RPMI8226 (cell line): ENCODE measurements at regions not wholly inside any gene's neighbourhood (a gene's known extent, or its start where the extent isn't known, plus 50 kb on each side); places are given as distances from the start of the nearest gene placed in this dataset.
"Not testable (repeated sequence)": the region's sequence is repeated elsewhere in the genome, so short reads cannot be mapped to it uniquely, and the experiment has no call there.

Experiments
- DNase-seq: peaks from one replicate; pipeline ENCODE4 v3.0.0-alpha.2; 2015

DNA sequence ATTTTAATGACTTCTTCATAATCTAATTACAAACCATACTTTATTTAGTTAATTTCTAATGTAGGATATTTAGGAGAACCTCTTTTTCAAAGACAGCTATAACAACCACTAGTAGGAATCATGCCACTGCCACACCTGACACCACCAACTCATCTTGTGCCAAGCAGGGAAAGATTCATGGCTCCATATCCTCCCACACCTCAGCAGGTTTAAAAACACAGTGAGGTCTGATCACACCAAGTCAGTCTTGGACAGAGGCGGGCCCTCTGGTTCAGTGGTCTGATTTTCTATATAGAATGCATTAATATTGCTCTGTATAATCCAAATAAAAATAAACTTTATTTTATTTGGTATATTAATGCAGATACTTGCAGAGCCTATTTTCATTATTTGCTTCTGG is 227.7 kb upstream of the TTC29 start:
- DNase-seq, result no peak

DNA sequence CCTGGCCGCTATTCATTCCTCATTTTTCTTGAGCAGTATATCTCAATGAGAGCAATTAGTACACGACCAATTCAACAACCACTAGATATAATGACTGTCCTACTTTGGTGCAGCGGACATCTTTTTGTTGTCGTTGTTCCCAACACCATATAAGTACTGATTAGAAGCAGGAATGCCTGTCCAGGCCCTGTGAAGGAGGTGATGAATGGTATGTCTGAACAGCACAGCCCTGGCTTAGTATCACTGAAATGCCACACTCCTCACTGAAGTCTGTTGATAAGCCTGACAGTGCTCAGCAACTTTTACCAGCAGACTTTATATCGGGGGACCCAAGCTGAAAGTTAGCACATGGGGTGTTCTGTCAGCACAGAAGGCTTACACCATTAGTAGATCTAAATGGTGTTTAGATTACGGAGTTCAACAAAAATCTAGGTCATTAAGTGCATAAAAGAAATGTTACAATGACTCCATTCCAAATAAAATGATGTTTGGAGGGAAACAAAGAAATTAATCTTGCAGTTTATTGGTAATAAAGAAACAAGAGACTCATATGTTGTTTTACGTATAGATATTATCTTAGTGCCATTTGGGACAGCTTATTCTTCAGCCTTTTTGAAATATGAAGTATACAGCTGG is 228.3 kb upstream of the TTC29 start:
- DNase-seq, result no peak

DNA sequence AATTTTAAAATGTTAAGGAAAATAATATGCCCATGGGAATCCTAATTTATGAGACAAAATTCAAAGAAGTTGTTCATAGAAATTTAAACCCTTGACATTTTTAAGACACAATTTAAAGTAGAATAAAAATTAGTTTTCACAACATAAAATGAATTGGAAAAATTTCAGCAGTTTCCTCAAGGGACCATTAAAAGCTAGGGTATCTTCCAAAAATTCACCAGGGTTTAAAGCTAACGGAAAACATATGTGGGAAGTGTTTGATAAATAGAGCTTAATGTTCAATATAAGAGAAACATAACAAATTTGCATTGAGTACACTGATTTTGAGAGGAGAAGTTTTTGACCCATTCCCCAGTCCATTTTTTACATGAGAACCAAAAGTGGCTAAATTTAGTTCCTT is 228.9 kb upstream of the TTC29 start:
- no peak for DNase-seq

DNA sequence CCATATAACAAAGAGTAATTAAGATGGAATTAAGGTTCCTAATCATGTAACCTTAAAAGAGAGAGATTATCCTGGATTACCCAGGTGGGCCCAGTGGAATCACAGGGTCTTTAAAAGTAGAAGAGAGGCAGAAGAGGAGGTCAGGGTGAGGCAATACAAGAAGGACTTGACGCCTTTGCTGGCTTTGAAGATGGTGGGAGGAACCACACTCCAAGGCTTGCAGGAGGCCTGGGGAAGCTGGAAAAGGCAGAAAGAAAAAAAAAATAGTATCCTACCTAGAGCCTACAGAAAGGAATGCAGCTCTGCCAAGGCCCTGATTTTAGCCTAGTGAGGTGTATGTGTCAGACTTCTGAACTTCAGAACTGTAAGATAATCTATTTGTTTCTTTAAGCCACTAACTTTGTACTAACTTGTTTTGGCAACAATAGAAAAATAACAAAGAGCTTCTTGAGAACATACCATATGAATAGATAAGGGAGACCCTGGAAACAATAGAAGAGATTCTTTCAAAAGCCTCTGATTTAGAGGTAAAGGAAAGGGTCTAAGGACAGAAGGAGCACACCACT is 229.9 kb upstream of the TTC29 start:
- DNase-seq, result no peak

DNA sequence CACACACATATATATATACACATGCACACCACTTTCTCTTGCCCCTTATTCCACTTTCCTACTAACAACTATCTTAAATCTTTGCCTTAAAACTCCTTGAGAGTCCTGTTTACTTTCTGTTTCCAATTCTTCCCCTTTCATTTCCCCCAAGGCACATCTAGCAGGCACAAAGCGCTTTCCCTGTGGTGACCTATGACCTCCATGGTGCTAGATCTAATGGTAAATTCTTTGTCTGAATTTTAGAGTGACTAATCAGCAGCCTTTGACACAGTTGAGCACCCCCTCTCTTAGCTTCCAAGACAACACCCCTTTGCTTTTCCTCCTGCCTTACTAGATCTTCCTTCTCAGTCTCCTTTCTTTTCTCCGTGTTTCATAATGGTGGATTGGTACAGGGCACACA is 236.4 kb upstream of the TTC29 start:
- DNase-seq, result no peak

DNA sequence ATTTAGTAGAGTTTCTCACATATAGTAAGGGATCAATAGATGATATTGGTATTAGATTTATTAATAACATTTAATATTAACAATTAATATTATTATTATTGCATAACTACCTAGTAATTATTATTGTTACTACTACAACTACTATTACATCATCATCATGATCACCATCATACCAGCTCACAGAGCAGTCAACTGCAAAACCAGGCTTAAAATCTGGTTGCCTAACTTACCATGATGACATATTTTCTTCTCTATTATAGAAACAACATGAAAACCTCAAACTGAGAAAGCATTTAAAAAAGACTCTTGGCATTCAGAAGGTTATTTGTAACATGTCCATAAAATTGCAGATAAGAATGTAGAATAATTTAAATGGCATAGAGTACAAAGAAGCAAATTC is 247.0 kb upstream of the TTC29 start:
- DNase-seq, result no peak

DNA sequence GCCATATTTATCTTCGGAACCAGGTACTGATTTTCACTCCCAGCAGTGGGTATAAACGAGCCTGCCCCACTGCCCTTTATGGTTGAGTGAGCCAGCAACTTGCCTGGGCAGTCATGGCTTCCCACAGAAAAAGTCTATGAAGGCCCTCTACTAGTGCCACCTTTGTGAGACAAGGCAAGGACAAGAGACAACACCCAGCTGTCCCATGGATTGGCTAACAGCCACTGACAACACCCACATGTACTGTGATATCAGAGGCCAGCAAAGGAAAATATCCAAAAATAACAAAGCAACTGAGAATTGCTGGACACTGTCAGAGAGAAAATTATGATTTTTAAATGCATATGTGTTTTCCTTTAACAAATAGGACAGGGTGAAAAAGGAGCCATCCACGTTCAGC is 248.4 kb upstream of the TTC29 start:
- no peak for DNase-seq

DNA sequence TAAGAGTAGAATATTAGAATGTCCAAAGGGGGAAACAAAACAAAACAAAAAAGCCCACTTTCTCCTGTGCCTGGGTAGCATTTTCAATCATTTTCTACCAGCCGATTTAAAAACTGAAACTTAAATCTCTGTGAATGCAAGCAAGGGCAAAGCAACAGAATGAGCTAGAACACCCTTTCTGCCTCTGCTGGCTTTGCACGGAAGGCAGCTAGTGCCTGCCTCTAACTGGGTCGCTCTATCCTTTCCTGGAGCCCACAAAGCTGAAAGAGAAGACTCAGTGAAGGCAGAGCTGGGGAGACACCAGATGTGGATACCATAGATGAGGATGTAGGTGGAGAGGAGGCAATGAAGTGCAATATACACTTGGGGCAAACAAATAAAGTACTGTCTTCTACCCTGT is 248.9 kb upstream of the TTC29 start:
- DNase-seq, result no peak

DNA sequence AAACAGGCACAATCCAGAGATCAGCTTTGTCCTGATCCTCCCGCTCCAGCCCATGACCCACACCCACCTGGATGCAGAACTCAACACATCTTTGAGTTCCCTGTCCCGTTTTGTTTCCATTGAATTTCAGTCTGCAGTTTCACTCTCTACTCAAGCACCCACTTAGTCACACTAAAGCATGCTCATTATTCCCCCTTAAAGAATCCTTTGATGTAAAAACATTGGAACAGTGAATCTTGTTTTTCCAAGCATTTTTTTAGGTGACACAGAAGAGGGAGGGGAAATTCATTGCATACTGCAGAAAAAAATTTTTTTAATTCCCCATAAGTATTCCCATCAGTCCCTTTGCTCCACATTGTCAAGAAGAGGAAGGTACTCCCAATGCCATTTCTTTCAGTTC is 249.7 kb upstream of the TTC29 start:
- no peak for DNase-seq

DNA sequence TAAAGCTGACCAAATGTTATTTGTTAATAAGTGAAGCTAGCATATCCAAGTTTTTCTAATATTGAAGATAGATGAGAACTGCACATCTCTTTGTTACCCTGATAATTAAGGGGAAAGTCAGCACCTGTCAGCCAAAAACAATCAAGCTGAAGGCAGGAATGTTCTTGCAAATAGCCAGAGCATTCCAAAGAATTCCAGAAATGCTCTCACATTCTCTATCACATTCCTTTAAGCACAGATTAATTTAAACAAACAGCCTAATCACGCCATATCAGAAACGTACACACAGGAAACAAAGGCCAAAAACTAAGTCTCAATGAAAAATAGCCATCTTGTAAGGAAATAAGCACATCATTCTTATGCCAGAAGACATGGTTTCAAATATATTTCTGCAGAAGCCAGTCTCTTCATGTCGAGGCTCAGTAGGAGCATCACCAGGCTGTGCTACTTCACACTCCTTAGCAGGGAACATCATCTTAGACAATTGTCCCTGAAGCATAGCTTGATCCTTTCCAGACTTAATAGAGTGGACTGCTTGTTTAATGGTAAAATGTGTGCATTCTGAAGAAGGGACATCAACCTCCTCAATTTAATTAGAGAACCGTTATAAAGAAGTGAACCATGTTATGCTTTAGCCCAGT is 252.9 kb upstream of the TTC29 start:
- DNase-seq, result no peak

DNA sequence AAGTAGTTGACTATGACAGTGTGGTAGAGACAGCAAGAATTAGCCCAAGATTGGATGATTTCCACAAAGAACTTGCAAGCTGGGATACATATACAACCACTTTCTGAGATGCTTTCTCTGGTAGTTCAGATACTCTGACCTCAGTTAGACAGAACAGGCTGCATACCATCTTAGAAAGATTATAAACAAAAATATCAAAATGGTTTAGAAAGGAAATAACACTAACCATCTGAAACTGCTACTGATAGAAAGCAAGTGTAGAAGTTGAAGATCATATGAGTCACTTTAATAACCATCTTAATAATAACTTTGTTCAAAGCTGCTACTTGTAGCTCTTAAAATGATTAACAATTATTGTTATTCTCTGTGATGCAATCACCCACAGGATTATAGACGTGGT is 255.4 kb upstream of the TTC29 start:
- no peak for DNase-seq

DNA sequence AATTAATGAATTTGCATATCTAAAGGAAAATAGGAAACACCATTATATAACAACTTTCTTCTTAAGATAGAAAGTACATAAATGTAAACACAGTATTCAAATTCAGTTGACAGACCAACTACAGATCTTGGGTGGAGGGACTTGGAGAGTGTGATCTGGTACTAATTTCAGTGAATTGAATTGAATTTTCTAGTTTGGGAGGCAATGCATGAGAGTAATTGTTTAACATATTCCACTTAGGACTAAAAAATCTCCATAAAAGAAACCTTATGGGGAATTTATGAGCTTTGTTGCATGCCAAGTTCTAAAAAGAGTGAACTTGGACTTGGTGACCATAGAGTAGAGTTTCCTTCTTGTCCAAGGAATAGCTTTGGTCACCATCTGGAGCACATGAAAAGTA is 261.1 kb upstream of the TTC29 start:
- no peak for DNase-seq

DNA sequence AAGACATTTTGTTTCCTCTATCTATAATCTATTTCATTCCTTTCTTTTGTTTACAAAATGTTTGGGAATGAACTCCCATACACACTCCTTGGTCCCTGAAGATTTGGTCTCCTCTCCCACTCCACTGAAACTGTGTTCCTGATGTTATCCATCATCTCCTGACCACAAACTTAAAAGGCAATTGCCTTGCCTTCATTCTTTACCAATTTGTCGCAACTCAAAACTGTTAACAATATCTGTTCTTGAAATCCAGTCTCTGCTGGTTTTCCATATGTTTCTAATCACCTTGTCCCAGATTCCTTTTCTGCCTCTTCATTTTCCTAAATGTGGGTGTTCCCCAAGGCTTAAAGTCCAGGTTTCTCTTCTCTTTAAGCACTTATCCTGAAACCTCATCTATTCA is 262.2 kb upstream of the TTC29 start:
- no peak for DNase-seq

DNA sequence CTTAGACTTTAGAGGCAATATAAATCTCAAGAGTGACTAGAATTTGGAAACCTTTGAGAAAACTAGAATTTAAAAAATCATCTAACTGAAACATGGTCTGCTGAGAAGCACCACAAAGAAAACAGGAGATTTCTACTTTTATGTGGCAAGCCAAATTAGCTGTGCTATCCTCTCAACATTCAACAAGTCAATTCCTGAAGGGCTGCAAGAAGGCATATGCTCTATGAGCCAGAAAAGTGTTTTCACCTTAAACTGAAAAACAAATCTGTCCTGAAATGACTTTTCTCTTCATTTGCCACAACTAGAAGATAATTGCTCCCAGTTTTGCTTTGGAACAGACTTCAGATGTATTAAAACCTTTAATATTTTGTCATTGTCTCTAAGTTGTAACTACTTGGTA is 263.2 kb upstream of the EDNRA start:
- no peak for DNase-seq

DNA sequence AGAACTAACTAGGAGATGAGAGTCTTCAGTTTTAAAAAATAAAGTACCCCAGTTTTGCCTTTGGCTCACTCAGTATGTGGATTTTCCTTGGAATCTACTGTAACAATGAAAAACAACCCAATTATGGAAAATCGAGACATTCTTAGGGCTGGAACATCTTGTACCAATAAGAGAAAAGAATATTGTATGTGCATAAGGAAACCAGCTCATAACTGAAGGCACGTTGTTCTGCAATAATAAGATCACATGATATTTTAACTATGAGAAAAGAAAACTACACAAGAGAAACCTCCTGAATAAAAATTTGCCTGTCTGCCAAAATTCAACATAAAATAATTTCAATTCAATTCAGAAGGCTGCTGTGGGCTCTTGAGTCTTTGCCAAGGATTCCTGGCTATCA is 261.8 kb upstream of the EDNRA start:
- DNase-seq, result no peak

DNA sequence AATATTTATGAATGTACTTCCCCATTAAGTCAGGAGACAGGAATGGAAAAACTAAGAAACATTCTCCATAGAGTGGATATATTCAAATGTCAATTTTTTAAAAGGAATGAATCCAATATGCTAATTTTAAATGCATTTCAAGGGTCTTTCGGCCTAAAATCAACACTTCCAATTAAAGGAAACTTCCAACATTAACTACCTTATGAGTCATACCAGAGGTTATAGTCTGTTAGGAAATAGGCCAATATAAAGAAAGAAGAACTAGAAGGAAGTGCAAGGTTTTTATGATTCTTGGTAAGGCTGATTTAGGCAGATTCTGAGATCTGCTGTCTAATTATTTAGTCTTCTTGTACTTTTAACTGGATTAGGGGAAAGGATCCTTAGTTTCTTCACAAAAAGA is 260.1 kb upstream of the EDNRA start:
- no peak for DNase-seq

DNA sequence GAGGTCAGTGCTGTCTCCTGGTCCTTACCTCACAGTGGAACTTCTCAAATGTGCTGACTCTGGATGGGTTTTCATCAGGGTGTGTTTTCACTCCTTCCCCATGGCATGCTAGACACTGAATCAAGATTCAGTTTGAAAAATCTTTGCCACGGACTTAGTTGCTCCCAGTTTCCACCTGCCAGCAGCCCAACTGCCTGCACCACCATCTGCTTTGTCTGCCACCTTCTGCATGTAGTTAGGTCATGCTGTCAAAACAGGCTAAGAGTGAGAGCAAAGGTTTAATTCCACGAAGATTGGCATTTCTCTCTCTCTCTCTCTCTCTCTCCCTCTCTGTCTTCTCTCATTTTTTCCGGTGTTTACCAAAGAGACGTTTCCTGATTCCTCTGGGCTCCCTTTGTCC is 258.0 kb upstream of the EDNRA start:
- DNase-seq, result no peak

DNA sequence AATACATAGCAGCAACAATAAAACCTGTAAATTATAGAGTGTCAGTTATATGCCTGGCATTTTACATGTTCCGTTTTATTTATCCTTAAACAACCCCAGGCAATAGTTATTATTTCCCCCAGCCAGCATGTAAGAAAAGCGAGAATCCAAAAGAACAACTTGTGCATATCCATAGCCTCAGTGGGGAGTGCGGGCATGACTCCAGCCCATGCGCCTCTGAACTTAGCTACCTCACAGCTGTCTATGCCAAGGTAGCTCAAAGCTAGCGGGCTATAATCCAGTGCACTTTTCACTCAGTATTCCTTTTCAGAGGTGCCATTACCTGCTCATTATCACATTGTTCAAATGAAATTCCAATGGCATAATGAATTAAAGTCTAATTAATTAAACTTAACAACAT is 257.3 kb upstream of the EDNRA start:
- DNase-seq, result no peak

DNA sequence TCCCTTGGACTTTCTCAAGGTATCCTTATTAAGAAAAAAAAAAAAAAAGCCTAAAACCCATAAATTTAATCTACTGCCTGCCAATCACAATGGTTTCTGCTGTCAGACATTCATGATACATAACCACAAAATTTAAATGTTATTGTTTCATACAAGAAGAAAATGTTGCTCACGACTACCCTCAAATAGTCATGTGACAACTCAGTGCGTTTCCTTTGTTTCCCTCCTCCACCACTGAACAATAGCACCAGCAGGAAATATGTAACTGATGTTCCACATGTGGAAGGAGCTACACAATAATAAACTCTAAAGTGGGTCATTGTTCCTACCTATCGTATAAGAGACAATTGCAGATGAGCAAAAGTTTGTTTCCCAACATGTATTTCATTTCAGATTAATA is 244.1 kb upstream of the EDNRA start:
- no peak for DNase-seq

DNA sequence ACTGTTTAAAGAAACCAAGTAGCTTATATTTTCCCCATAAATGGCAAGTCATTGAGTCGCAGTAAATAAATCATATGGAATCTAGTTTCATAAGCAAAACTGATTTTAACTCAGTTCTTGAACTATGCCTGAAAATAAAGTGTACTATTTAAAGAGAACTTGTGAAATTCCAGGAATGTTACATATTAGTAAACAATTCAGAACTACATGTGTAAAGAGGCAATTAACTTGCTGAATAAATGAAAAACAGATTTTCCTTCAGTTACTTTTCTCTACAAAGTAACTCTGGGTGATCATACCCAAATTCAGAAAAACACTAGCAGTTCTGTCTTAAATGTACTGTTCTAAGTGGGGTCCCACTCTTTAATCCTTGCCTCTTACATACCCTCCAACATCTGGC is 236.1 kb upstream of the EDNRA start:
- DNase-seq, result no peak

DNA sequence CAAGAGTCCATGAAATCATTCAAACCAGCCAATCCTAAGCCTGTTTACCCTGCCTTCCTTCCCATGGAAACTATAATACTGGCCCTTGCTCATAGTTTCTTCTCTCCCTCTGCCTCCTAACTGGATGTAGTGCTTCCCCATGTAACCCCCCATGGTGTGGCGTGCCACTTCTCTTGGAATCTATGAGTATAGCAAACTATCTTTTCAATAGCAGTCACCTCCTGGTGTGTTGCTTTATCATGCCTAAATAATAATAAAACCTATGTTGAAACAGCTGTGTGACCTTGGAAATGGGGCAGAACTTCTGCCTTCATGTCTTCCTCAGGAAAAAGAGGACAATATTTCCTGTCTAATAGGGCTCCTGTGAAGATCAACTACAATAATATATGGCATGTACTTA is 234.8 kb upstream of the EDNRA start:
- no peak for DNase-seq

DNA sequence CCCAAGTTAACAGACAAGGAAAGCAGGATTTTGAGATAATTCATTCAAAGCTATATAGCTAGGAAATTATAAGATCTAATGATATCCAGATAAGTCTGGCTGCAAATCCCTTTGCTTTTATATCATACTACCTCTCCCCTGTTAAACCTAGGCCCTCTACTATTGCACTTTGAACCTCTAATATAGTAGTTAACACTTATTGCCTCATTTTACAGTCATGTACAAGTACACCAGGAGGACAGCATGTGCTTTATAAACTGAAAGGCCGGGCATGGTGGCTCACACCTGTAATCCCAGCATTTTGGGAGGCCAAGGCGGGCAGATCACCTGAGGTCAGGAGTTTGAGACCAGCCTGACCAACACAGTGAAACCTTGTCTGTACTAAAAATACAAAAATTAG is 234.4 kb upstream of the EDNRA start:
- not testable (repeated sequence) for DNase-seq

DNA sequence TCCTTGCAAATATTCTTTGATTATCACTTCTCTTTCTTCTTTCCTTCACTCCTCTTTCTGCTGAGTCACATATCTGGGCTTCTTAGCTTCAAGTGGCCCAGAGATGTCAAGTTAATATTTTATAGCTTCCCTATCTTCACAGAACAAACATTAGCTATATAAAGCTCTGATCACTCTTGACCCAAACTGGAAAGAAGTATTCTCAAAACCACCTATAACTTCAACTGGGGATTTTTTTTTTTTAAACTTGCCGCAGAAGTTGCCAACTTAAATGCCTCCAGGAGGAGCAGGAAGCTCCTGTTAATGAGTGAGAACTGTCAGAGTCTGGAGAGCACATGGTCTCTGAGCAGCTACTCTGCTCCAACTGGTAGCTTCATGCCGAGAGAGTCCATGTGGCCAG is 233.3 kb upstream of the EDNRA start:
- DNase-seq, result no peak

DNA sequence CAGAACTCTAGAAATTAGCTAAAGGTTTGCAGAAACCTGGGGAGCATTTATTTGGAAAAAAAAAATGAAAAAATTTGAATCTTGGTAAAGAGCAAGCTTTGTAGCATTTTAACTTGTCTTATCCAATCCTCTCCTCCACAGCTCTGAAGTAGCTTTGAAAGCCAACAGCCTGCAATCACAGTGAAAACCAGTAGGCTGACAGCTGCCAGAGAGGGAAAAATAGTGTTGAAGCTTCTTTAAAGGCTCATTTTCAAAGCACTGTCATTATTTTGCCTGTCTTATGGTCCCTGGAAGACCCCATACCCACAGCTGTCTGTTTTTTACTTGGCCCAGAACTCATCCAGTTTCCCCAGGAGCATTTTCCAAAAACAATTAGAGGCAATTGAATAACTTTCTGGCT is 230.8 kb upstream of the EDNRA start:
- no peak for DNase-seq

DNA sequence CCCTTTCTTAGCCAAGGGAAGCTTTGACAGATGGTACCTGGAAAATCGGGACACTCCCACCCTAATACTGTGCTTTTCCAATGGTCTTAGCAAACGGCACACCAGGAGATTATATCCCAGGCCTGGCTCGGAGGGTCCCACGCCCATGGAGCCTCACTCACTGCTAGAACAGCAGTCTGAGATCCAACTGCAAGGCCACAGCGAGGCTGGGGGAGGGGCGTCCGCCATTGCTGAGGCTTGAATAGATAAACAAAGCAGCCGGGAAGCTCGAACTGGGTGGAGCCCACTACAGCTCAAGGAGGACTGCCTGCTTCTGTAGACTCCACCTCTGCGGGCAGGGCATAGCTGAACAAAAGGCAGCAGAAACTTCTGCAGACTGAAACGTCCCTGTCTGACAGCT is 225.6 kb upstream of the EDNRA start:
- not testable (repeated sequence) for DNase-seq
